Nucleus accumbens (tissue), 56 donors: ENCODE measurements at regions not wholly inside any gene's neighbourhood (a gene's known extent, or its start where the extent isn't known, plus 50 kb on each side); places are given as distances from the start of the nearest gene placed in this dataset.
"Not testable (repeated sequence)": the region's sequence is repeated elsewhere in the genome, so short reads cannot be mapped to it uniquely, and the experiment has no call there.

Experiments
- DNase-seq, 56 donors: peaks; one replicate each; lab custom pipeline; 2025; lab: John Stamatoyannopoulos, UW

GRCh38 chr3:89908711-89909213 is 801.3 kb downstream of the EPHA3 start:
- DNase-seq, result no peak

DNA sequence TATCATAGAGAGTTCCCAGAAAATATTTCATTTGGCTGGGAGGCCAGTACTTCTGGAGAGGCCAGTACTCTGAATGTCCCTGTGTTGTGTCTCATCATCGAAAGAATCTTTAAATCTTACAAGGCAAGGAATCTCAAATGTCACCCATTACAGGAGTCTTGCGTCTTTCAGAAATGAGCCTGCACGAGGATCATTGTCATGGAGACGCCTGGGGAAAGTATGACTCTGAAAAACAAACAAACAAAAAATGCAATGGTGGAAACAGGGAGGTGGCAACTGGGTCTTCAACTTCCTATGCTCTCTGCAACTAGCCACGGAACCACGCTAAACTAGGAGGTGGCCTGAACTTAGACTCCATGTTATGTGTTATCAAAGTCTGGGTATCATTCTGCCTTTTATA is 804.6 kb downstream of the EPHA3 start:
- DNase-seq, result no peak

- DNase-seq, result no peak
These were observed 816.6 kb downstream of the EPHA3 start for GRCh38 chr3:89923921-89924610.

DNA sequence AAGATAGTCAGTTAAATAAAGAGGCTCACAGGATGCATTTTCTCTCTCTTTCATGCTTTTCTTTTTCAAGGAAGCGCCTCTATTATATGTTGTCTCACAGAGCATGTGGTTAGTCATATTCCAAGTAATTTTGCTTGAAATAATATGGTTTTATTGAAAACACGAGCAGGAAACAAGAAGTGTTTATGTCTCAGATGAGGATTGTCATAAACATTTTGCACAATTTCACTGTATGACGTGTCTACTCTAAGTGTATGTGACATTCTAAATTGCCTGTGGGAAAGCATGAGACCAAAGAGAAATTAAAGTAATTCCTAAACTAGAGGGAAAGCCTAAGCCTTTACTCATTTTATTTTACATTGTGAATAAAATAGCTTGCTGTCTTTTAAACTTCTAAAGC is 818.6 kb downstream of the EPHA3 start:
- DNase-seq, result no peak

DNA sequence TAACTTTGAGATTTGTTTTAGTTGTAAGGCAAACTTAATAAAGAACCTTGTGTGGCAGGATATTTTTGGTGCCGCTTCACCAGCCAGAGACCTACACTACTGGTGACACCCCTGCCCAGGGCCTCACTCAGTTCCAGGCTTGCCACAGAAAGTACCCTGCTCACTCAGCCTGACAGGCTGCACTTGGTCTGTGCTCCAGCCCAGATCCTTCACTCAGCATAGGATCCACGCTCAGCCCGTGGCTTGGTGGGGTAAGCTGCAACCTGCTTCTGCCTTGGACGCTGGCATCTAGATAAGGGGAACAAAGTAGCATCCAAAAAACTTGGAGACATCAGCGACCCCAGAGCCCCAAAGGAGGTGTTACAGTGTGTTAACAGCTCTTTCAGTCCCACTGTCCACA is 825.5 kb downstream of the EPHA3 start:
- no peak for DNase-seq

DNA sequence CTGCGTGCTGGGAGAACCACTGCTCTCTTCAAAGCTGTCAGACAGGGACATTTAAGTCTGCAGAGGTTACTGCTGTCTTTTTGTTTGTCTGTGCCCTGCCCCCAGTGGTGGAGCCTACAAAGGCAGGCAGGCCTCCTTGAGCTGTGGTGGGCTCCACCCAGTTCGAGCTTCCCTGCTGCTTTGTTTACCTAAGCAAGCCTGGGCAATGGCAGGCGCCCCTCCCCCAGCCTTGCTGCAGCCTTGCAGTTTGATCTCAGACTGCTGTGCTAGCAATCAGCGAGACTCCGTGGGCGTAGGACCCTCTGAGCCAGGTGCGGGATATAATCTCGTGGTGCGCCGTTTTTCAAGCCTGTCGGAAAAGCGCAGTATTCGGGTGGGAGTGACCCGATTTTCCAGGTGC is 837.0 kb downstream of the EPHA3 start:
- DNase-seq, result not testable (repeated sequence)

GRCh38 chr3:89946884-89947283 is 839.5 kb downstream of the EPHA3 start:
- DNase-seq, result no peak

DNA sequence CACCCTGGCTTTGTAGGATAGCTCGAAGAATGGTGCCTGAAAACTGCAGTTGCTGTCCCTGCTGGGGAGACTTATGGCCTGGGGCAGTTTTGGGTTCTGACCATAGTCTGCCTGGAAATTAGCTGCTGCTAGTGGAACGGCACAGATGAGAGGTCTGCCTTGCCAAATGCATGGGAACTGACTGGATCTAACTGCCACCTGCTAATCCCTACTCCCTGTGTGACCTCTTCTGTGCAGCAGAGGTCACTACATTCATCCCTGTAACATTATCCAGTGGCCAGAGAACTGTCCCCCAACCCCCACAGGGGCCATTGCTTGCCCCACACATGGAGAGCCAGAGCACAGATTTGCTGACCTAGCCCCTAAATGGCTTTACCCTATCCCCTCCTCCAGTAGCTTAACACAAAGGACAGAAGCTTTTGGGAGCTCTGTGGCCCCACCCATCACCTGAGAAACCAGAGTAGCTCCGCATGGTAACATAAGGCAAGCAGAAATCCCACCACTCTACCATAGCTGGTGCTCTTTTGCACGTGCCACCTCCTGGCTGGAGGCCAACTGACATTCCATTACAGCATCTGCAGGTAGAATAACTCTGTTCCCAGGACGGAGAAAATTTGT is 840.0 kb downstream of the EPHA3 start:
- no peak for DNase-seq

DNA sequence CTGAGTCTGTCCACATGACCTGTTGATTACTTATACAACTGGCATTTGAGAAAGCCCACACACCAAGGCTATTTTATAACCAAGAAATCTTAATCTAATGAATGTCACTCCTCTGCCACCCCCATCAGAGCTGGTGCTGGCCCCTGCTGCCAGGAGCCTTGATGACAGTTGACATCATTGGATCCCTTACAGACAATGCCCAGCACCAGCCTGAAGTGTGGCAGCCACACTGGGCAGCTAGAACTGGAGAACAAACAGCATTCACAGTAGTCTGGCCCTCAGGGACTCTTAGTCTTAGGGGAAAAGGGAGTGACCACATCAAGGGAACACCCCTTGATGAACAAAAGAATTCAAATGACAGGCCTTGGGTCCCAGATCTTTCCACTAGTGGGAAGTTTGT is 840.6 kb downstream of the EPHA3 start:
- DNase-seq, result no peak

GRCh38 chr3:89950772-89951171 is 843.4 kb downstream of the EPHA3 start:
- DNase-seq, result no peak

GRCh38 chr3:89954137-89954536 is 846.7 kb downstream of the EPHA3 start:
- DNase-seq, result no peak

- DNase-seq, result no peak
These were observed 847.7 kb downstream of the EPHA3 start for GRCh38 chr3:89955156-89955555.

GRCh38 chr3:89957451-89957850 is 850.0 kb downstream of the EPHA3 start:
- DNase-seq, result no peak

GRCh38 chr3:89958163-89958562 is 850.7 kb downstream of the EPHA3 start:
- not testable (repeated sequence) for DNase-seq

GRCh38 chr3:89964347-89964746 is 856.9 kb downstream of the EPHA3 start:
- DNase-seq, result no peak

DNA sequence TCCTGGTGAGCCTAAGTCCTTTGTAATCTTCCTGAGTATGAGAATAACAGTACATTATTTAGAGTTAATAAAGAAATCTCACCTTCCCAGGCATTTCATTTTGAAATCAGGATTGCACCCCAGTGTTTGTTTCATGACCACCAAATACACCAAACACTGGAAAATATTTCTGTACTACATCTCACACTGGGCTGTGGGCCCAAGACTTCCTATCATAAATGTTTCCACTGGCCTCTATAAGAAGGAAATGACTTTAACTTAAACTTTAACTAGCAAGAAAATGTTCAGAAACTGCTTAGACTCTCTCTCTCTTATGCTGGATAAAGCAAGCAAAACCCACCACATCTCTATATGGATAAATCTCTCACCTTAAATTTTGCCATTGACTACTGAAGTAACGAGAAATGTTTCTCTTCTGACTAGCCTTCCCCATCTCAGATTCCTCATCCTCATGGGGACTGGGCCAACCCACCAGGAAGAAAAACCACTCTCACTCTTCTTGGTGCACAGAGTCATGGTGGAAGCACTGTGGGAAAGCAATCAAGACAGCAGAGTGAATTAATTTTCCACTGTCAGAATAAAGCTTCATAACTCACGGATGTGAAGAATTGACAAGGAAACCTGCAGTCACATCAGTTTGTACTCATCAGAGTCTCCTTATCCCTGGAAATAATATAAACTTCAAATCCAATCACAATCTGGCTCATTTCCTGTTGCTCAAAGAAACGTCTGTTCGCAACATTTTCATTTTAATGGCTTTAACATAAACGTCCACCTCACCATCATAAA is 859.6 kb downstream of the EPHA3 start:
- DNase-seq, result no peak

- DNase-seq, result no peak
These were observed 863.9 kb downstream of the EPHA3 start for GRCh38 chr3:89971329-89971728.

- DNase-seq, result no peak
These were observed 865.7 kb downstream of the EPHA3 start for GRCh38 chr3:89973156-89973555.

GRCh38 chr3:89974903-89975519 is 867.6 kb downstream of the EPHA3 start:
- no peak for DNase-seq

DNA sequence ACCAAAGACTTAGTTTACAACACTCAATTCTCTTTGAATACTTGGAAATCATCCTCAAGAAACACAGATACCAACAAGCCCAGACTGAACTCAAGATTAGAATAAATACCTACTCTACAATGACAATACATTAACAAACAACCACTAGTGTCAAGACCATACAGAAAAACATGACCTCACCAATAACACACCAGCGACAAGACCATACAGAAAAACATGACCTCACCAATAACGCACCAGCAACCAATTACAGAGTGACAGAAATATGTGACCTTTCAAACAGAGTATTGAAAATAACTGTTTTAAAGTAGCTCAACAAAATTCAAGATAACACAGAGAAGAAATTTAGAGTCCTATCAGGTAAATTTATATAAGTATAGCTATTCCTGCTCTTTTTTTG is 876.0 kb downstream of the EPHA3 start:
- DNase-seq, result no peak

DNA sequence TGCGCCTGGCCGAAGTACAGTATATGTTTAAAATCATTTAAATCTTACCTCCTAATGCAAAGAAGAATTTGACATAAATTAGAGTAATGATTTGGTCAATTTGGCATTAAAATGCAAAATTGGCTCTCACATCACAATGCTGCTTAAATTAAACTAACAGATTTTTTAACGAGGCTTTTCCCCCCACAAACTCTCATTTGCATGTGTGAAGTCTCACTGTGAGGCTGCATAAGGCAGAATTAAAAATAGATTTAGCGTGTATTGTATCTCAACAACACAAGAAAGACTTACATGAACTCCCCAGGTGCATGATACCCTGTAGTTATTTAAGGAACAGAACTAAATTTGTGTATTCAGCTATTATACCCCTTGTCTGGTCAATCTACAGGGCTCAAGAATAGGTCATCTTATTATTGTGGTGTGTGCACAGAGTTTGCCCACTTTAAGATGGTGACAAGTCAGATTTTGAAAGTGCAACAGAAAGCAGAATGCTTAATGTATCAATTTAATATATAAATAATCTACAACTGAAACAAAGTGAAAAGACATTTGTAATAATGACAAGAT is 897.9 kb downstream of the EPHA3 start:
- no peak for DNase-seq
